Uterus (tissue), 3 donors: ENCODE measurements at regions not wholly inside any gene's neighbourhood (a gene's known extent, or its start where the extent isn't known, plus 50 kb on each side); places are given as distances from the start of the nearest gene placed in this dataset.

Source experiments
- DNase-seq, 2 donors: peaks; one replicate each; pipeline ENCODE4 v3.0.0-alpha.2; 2019 to 2020
- H3K27ac ChIP-seq, 2 donors: fragments of 200-600 bp; sonication (generic); 1 replicate in 1 of 2; 2 replicates in 1 of 2; pipeline ENCODE4 v1.5.1; 2016 to 2018
- H3K27me3 ChIP-seq, 2 donors: fragments of 200-600 bp; sonication (generic); one replicate each; pipeline ENCODE4 v1.5.1; 2018 to 2019; ENCODE audit warnings: control low read depth in 1 of 2
- H3K36me3 ChIP-seq, 2 donors: fragments of 200-600 bp; sonication (generic); one replicate each; pipeline ENCODE4 v1.5.1; 2019; ENCODE audit warnings: control low read depth in 1 of 2
- H3K4me1 ChIP-seq, 2 donors: fragments of 200-600 bp; sonication (generic); one replicate each; pipeline ENCODE4 v1.5.1; 2018 to 2019; ENCODE audit warnings: control low read depth in 1 of 2
- H3K4me3 ChIP-seq, 2 donors: fragments of 200-600 bp; sonication (generic); 1 replicate in 1 of 2; 2 replicates in 1 of 2; pipeline ENCODE4 v1.5.1; 2018 to 2019; ENCODE audit warnings: mild to moderate bottlenecking in 1 of 2
- H3K9me3 ChIP-seq, 2 donors: fragments of 200-600 bp; sonication (generic); one replicate each; pipeline ENCODE4 v1.5.1; 2019; ENCODE audit warnings: control low read depth in 1 of 2
- CTCF ChIP-seq, 4 experiments: fragments of 200-600 bp in 2 of 4; fragments of 450-650 bp in 2 of 4; sonication (generic) in 2 of 4; IDR thresholded peaks; one replicate each; pipeline ENCODE4 v1.5.1; 2016 to 2019; ENCODE audit warnings: antibody characterized with exemption in 4 of 4, mild to moderate bottlenecking in 2 of 4, moderate library complexity in 1 of 4
- POLR2A ChIP-seq, 2 donors: fragments of 450-650 bp; IDR thresholded peaks; one replicate each; pipeline ENCODE4 v1.6.1; 2016; ENCODE audit warnings: antibody characterized with exemption in 2 of 2, mild to moderate bottlenecking in 1 of 2, moderate library complexity in 1 of 2
- intact Hi-C: fragments of 100-400 bp; cut with DNase I; formaldehyde crosslinking; loops from one replicate; pipeline ENCODE4 v1.15.1; 2023; ENCODE audit warnings: low total_unique reads
- donor health status: DM: yes; HTN: yes; CAD: no.

GRCh38 chr10:120336911-120337540, 120.0 kb upstream of the PLPP4 start:
- H3K4me3 ChIP-seq = no peak overlapping the region
- H3K9me3 ChIP-seq = no peaks in the 10 kb centered on the region
- no peak for TF ChIP-seq POLR2A (IDR thresholded peaks at IDR 0.05)
- peak; percentile 11 to 32 (median 32) for TF ChIP-seq CTCF (IDR thresholded peaks at IDR 0.05)
- H3K4me1 ChIP-seq = no peaks in the 10 kb centered on the region
- no peaks in the 10 kb centered on the region for H3K36me3 ChIP-seq
- H3K27me3 ChIP-seq = no peaks in the 10 kb centered on the region
- intact Hi-C loops = no loop called here
- peak in 1 of 2 donors; percentile 16 for DNase-seq
- H3K27ac ChIP-seq = no peak overlapping the region

- TF ChIP-seq CTCF (IDR thresholded peaks at IDR 0.05) = no peak
- intact Hi-C loops = no loop called here
These were observed 114.8 kb upstream of the PLPP4 start for GRCh38 chr10:120342115-120342714.

GRCh38 chr10:120345186-120345585, 111.8 kb upstream of the PLPP4 start:
- Histone ChIP-seq H3K4me1 (no peaks in the 10 kb centered on the region), H3K36me3 (no peaks in the 10 kb centered on the region), H3K4me3 (no peak overlapping the region), H3K9me3 (no peaks in the 10 kb centered on the region), H3K27me3 (no peaks in the 10 kb centered on the region), H3K27ac (no peak overlapping the region)
- intact Hi-C loops = no loop called here
- TF ChIP-seq CTCF (IDR thresholded peaks at IDR 0.05) = no peak
- DNase-seq = no peak

More at GRCh38 chr10:120342115-120342714, 114.8 kb upstream of the PLPP4 start:
- H3K9me3 ChIP-seq = no peaks in the 10 kb centered on the region
- H3K27ac ChIP-seq = no peak overlapping the region
- no peak for DNase-seq
- H3K4me1 ChIP-seq = no peaks in the 10 kb centered on the region
- no peaks in the 10 kb centered on the region for H3K27me3 ChIP-seq
- no peaks in the 10 kb centered on the region for H3K36me3 ChIP-seq
- H3K4me3 ChIP-seq = no peak overlapping the region

- intact Hi-C loops = no loop called here
- Histone ChIP-seq H3K4me3 (no peak overlapping the region), H3K9me3 (no peaks in the 10 kb centered on the region), H3K27me3 (no peaks in the 10 kb centered on the region), H3K27ac (no peak overlapping the region), H3K4me1 (no peaks in the 10 kb centered on the region), H3K36me3 (no peaks in the 10 kb centered on the region)
- TF ChIP-seq POLR2A (IDR thresholded peaks at IDR 0.05) (no peak), CTCF (IDR thresholded peaks at IDR 0.05) (no peak)
- DNase-seq = no peak
These were observed 109.4 kb upstream of the PLPP4 start for GRCh38 chr10:120347644-120348043.

GRCh38 chr10:120349069-120349468, 108.0 kb upstream of the PLPP4 start:
- no peaks in the 10 kb centered on the region for H3K9me3 ChIP-seq
- intact Hi-C loops = no loop called here
- H3K4me3 ChIP-seq = no peak overlapping the region
- H3K27me3 ChIP-seq = no peaks in the 10 kb centered on the region
- H3K36me3 ChIP-seq = no peaks in the 10 kb centered on the region
- TF ChIP-seq POLR2A (IDR thresholded peaks at IDR 0.05) = no peak
- TF ChIP-seq CTCF (IDR thresholded peaks at IDR 0.05) = no peak
- H3K4me1 ChIP-seq = no peaks in the 10 kb centered on the region
- H3K27ac ChIP-seq = no peak overlapping the region
- DNase-seq = no peak
